GM12872 (cell line): ENCODE measurements at regions not wholly inside any gene's neighbourhood (a gene's known extent, or its start where the extent isn't known, plus 50 kb on each side); places are given as distances from the start of the nearest gene placed in this dataset.

Experiments
- TF ChIP-seq, protein P1 (sequence below): IDR thresholded peaks from 3 replicates; pipeline ENCODE4 v1.5.1; 2011; ENCODE audit warnings: low read depth, mild to moderate bottlenecking, low read length, moderate library complexity; ENCODE audit not compliant: insufficient read depth

DNA sequence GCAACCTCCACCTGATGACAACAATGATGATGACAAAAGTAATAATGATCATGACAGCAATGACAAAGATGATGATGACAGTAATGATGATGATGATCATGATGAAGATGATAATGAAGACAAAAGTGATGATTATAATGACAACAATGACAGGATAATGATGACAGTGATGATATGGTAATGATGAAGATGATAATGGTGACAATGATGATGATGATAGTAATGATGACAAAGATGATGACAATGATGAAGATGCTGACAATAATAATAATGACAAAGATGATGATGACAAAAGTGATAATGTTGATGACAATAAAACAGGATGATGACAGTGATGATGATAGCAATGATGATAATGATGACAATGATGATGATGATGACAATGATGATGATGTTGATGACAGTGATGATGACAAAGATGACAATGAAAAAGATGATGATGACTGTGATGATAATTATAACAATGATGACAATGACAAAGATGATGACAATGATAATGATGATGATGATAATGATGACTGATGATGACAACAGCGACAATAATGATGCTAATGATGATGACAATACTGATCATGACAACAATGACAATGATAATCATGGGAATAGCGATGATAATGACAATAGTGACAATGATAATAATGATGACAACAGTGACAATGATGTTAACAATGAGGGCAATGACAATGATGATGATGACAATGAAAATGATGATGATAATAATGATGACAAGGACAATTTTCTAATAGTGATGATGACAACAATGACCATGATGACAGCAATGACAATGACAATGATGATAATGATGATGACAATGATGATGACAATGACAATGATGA, 1106.5 kb upstream of the AUTS2 start:
- TF ChIP-seq, protein P1, sequence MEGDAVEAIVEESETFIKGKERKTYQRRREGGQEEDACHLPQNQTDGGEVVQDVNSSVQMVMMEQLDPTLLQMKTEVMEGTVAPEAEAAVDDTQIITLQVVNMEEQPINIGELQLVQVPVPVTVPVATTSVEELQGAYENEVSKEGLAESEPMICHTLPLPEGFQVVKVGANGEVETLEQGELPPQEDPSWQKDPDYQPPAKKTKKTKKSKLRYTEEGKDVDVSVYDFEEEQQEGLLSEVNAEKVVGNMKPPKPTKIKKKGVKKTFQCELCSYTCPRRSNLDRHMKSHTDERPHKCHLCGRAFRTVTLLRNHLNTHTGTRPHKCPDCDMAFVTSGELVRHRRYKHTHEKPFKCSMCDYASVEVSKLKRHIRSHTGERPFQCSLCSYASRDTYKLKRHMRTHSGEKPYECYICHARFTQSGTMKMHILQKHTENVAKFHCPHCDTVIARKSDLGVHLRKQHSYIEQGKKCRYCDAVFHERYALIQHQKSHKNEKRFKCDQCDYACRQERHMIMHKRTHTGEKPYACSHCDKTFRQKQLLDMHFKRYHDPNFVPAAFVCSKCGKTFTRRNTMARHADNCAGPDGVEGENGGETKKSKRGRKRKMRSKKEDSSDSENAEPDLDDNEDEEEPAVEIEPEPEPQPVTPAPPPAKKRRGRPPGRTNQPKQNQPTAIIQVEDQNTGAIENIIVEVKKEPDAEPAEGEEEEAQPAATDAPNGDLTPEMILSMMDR: no peak

DNA sequence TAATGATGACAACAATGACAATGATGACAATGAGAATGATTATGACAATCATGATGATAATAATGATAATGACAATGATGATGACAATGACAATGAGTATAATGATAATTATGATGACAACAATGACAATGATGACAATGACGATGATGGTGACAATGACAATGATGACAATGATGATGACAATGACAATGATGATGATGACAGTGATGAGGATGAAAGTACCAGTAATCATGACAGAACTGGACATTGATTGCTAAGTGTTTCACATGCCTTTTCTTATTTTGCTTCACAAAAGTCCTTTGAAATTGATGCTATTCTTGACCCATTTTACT, 1106.0 kb upstream of the AUTS2 start:
- TF ChIP-seq, protein P1: no peak

DNA sequence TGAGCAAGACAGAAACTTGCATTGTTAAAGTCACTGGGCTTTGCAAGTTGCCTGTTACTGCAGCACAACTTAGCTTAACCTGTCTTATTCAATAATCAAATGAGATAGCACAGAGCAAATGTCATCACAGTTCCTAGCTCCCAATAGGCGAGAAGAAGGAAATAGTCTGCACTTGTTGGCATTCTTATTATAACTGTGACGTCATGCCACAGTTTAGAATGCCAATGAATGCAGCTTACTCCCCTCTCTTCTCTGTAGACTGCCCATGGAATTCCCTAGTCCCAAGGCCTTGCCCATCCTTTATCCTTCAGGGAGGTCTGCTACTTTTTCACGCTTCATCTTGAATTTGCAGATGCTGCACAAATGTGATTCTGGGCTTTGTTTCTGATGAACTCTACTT, 1094.9 kb upstream of the AUTS2 start:
- TF ChIP-seq, protein P1: no peak

DNA sequence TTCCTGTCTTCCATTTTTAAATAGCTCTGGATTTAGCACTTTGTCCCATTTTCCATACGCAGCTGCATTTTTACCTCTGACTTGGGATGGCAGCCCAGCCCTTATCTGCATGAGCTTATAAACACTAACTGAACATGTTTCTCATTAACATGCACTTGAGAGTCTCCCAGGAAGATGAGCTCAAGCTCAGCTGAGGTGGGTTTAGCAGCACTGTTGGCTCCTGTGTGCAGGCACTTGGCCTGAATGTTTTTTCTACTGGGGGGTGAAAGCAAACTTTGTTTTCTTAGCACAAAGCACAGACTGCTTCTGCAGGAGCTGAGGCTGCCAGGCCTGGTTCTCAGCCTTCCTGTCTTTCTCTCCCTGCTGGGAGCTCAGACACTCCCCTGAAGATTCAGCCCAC, 1093.6 kb upstream of the AUTS2 start:
- TF ChIP-seq, protein P1: no peak

DNA sequence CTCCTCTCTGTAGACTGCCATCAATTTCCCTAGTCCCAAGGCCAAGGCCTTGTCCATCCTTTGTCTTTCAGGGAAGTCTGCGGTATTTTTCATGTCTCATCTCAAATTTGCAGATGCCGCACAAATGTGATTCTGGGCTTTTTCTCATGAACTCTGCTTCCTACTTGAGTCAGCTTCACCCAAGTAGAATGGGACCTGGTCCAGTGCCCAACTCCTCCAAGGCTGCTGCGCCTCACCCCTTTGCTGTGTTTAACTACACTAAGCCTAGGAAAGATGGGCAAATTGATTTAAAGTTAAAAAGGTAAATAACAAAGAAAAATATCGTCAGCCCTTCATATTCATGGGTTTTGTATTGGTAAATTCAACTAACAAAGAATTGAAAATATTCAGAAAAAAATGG, 1092.6 kb upstream of the AUTS2 start:
- TF ChIP-seq, protein P1: no peak

DNA sequence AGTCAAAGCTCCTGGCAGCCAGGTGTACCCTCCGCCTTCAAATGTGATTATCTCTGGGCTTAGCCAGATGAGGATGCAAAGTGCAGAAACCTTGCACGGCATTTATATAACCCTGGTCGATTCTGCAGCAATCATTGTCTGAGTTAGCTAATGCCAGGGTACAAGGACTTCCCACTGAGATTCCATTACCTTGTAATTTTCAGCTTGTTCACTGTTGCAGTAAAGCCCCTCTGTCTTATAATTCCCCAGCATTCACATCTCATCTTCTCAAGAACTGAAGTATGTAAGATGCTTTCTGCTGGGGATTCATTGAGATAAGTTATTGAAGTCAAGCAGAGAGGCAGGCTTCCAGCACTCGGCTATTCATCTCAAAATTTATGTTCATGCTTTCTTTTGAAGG, 1090.6 kb upstream of the AUTS2 start:
- TF ChIP-seq, protein P1: no peak

DNA sequence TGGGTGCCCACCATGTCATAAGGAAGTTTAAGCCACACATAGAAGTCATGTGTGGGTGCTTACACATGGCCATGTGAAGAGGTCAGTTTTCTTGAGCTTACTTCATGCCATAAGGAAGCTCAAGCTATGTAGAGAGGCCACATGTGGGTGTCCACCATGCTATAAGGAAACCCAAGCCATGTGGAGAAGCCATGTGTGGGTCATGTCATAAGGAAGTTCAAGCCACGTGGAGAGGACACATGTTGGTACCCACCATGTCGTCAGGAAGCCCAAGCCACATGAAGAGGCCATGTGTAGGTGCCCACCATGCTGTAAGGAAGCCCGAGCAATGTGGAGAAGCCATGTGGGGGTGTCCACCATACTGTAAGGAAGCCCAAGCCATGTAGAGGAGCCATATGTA, 1089.2 kb upstream of the AUTS2 start:
- TF ChIP-seq, protein P1: no peak

DNA sequence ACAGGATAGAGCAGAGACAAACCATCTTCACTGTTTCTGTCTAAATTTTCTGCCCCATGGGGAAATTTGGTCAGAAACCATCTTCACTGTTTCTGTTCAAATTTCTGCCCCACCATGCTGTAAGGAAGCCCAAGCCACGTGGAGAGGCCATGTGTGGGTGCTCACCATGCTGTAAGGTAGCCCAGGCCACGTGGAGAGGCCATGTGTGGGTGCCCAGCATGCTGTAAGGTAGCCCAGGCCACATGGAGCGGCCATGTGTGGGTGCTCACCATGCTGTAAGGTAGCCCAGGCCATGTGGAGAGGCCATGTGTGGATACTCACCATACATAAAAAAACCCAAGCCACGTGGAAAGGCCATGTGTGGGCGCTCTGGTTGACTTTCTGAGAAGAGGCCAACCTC, 1088.7 kb upstream of the AUTS2 start:
- TF ChIP-seq, protein P1: no peak
